GM10266 (cell line): ENCODE measurements at regions not wholly inside any gene's neighbourhood (a gene's known extent, or its start where the extent isn't known, plus 50 kb on each side); places are given as distances from the start of the nearest gene placed in this dataset.

Experiments used
- DNase-seq: peaks from one replicate; pipeline ENCODE4 v3.0.0; 2012; ENCODE audit errors: extremely low spot score
- TF ChIP-seq, protein P1 (sequence below): IDR thresholded peaks from 2 replicates; pipeline ENCODE4 v1.5.1; 2012; ENCODE audit warnings: mild to moderate bottlenecking, low read depth; ENCODE audit not compliant: control insufficient read depth, insufficient read depth; ENCODE audit errors: missing control alignments

DNA sequence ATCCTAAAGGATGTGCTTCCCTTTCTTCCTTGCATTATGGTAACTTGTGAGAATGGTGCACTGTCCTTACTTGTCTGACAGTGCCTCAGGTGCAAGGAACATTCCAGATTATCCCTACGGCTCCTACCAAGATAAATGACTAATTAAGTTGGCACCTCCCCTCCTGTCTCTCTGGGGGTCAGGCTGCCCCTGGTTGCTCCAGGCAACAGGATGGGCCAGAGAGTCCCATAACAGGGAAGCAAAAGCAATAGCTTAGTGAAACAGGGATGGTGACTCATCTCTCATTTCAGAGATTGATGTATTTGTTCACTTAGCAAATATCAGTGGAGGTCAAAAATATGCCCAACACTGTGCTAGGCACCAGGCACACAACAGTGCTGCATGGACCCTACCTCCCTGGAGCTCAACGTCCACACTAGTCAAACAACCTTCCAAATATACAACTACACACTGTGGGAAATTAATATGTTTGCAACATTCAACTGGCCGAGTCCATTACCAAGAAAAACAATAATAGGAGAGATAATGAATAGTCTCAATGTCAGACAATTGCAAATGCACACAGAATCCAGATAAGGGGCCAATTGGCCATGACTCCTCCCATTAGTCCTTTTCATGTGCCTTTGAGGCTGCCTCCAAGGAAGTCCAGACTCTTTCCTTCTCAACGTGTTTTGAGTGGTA, 249.0 kb downstream of the TLE3 start:
- no peak for DNase-seq
- TF ChIP-seq, protein P1, sequence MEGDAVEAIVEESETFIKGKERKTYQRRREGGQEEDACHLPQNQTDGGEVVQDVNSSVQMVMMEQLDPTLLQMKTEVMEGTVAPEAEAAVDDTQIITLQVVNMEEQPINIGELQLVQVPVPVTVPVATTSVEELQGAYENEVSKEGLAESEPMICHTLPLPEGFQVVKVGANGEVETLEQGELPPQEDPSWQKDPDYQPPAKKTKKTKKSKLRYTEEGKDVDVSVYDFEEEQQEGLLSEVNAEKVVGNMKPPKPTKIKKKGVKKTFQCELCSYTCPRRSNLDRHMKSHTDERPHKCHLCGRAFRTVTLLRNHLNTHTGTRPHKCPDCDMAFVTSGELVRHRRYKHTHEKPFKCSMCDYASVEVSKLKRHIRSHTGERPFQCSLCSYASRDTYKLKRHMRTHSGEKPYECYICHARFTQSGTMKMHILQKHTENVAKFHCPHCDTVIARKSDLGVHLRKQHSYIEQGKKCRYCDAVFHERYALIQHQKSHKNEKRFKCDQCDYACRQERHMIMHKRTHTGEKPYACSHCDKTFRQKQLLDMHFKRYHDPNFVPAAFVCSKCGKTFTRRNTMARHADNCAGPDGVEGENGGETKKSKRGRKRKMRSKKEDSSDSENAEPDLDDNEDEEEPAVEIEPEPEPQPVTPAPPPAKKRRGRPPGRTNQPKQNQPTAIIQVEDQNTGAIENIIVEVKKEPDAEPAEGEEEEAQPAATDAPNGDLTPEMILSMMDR: no peak

DNA sequence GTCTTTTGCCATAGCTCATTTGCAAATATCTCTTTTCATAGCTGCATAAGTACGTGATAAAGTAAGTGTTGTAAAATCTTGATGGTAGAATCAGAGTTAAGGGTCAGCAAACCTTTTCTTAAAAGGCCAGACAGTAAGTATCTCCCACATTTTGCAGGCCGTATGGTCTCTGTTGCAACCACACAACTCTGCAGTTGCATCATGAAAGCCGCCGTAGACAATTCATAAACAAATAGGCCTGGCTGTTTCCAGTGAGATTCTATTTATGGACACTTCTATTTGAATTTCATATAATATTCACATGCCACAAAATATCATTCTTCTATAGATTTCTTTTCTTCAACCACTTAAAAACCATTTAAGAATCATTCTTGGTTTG, 248.5 kb downstream of the TLE3 start:
- DNase-seq: no peak
- TF ChIP-seq, protein P1: no peak

DNA sequence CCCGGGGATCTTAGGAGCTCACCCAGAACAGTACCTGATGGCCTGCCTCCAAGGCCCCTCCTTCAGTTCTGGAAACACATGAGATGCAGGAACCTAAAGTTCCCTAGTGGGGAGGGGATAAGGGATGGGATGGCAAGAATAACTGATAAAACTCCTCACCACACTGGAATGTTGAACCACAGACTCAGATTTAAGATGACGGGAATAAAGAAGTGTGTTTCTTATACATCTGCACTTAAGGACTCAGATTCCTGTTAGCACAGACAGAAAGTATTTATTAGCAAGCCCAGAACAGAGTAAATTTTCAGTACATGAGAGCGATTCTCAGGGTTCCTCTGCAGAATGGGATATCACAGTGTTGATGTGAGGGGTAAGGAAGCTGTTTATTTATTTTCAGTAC, 245.2 kb downstream of the TLE3 start:
- DNase-seq: no peak
- TF ChIP-seq, protein P1: no peak

DNA sequence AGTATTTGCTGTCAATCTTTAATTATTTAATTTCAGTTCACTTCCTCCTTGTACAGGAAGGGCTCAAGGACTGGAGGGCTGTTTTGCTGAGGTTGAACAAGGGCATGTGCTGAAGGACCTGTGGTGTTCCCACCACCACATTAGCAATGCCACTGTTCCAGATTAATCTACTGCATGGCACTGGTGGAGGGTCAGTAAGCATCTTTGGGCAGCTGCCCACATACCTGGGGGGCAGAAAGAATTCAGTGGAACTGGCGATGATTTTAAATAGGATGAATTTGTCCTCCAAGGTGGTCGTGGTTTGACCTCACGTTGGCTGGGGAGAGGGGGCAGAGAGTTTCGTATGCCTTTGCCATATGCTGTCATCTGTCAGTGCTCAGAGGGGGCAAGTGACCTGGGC, 244.8 kb downstream of the TLE3 start:
- TF ChIP-seq, protein P1: no peak
- no peak for DNase-seq

DNA sequence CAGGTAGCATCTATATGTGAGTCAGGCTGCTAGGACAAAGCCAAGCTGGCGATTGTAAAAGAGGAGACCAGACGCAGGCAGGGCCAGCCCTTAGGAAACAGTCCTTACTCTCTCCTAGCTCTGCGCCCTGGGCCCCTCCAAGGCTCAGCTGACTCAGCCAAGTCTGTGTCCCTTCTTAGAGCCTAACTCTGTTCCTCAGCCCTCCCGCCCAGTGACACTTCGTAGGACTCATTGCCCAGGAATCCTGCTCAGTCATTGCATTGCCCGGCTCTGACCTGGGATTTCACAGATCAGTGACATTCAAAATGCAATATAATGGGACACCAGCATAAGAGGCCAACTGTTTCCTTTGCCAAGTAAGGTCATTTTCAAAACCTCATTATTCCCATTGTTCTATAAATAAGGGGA, 244.2 kb downstream of the TLE3 start:
- no peak for DNase-seq
- TF ChIP-seq, protein P1: no peak

DNA sequence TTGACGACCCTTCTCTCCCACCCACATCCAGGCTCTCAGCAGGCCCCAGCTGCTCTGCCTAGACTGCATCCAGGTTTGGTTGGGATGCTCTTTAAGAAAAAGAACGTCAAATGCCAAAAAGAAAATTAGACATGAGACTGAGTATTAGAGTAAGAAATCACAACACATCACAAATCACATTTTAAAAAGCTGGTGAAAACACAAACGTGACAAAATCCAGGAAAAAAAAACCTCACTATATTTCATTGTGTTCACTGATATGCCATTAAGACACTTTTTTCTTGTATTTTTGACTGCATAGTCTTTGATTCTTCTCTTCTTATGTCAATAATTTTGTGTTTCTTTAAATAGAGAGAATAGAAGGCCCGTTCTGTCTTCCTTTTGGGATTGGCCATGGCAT, 243.7 kb downstream of the TLE3 start:
- DNase-seq: no peak
- TF ChIP-seq, protein P1: no peak

DNA sequence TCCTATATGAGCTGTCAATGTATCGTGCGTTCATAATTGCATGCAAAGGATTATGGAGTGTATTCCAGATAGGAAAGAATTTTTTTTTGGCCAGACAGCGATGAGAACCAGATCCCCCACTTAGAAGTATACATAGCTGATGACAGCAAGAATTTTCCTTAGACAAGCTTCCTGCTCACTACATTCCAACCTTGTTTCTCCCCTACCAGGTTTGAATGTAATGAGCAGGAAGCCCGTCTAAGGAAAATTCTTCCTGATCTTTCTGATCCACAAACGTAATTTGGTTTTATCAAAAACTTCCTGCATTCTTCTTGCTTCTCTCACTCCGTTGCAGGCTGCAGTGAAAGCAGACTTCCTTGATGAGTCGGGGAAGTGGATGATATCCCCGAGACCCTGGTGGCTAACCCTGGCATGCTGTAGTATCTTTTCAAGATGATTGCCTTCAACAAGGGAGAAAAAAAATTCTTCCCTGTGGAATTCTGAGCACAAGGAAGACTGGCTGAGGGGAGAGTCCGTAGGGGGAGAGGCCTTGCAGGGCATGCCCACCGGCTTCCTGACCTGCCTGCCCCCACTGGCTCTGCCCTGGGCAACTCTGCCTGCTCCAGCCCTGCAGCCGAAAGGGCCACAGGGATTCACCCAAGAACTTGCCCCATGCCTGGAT, 243.1 kb downstream of the TLE3 start:
- no peak for DNase-seq
- TF ChIP-seq, protein P1: no peak
